ENCODE measurements at regions not wholly inside any gene's neighbourhood (a gene's known extent, or its start where the extent isn't known, plus 50 kb on each side); places are given as distances from the start of the nearest gene placed in this dataset.

DNA sequence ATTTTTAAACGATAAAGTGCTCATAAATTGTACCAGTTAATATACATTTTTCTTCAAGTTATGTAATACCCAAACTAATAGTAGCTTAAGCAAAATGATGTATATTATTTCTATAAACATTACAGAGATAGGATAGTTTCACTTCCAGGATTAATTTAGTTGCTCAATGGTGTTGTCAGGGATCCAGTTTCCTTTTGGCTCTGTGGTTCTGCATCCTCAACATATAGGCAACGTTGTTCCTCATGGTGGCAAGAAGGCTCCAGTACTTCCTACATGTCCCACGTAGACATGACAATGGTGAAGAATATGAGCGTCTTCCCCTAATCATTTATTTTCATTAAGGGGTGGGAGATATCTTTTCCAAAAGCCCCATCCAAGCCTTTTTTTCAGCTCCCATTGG, 60.7 kb upstream of the DCD start:
- DNase-seq (ENCODE audit: low spot score in 2 of 2, unreplicated experiment in 2 of 2) = no peak
- Mint-ChIP-seq H3K9me3 (peaks cover 4% of the 10 kb centered on the region), H3K36me3 (no peaks in the 10 kb centered on the region), H3K4me1 (no peaks in the 10 kb centered on the region), H3K27me3 (ENCODE audit: low read depth) (peaks cover 29% of the 10 kb centered on the region), H3K27ac (no peak overlapping the region), H3K4me3 (no peak overlapping the region)
- TF ChIP-seq, protein P1, sequence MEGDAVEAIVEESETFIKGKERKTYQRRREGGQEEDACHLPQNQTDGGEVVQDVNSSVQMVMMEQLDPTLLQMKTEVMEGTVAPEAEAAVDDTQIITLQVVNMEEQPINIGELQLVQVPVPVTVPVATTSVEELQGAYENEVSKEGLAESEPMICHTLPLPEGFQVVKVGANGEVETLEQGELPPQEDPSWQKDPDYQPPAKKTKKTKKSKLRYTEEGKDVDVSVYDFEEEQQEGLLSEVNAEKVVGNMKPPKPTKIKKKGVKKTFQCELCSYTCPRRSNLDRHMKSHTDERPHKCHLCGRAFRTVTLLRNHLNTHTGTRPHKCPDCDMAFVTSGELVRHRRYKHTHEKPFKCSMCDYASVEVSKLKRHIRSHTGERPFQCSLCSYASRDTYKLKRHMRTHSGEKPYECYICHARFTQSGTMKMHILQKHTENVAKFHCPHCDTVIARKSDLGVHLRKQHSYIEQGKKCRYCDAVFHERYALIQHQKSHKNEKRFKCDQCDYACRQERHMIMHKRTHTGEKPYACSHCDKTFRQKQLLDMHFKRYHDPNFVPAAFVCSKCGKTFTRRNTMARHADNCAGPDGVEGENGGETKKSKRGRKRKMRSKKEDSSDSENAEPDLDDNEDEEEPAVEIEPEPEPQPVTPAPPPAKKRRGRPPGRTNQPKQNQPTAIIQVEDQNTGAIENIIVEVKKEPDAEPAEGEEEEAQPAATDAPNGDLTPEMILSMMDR (IDR thresholded peaks at IDR 0.05; ENCODE audit: unreplicated experiment) = no peak

GRCh38 chr12:54704202-54704601, 56.0 kb upstream of the DCD start:
- H3K9me3 Mint-ChIP-seq = peaks cover 4% of the 10 kb centered on the region
- no peak overlapping the region for H3K27ac Mint-ChIP-seq
- TF ChIP-seq, protein P1 (IDR thresholded peaks at IDR 0.05; ENCODE audit: unreplicated experiment) = no peak
- H3K4me1 Mint-ChIP-seq = peaks cover 5% of the 10 kb centered on the region
- no peaks in the 10 kb centered on the region for H3K36me3 Mint-ChIP-seq
- DNase-seq (ENCODE audit: low spot score in 2 of 2, unreplicated experiment in 2 of 2) = no peak
- no peak overlapping the region for H3K4me3 Mint-ChIP-seq
- H3K27me3 Mint-ChIP-seq (ENCODE audit: low read depth) = peaks cover 8% of the 10 kb centered on the region

- H3K4me1 Mint-ChIP-seq = peaks cover 7% of the 10 kb centered on the region
- no peak overlapping the region for H3K4me3 Mint-ChIP-seq
- TF ChIP-seq, protein P1 (IDR thresholded peaks at IDR 0.05; ENCODE audit: unreplicated experiment) = peak; percentile 65
- peaks cover 4% of the 10 kb centered on the region for H3K9me3 Mint-ChIP-seq
- no peak for DNase-seq (ENCODE audit: low spot score in 2 of 2, unreplicated experiment in 2 of 2)
- peaks cover 9% of the 10 kb centered on the region for H3K27me3 Mint-ChIP-seq (ENCODE audit: low read depth)
- H3K36me3 Mint-ChIP-seq = no peaks in the 10 kb centered on the region
- no peak overlapping the region for H3K27ac Mint-ChIP-seq
These were observed 53.9 kb upstream of the DCD start for GRCh38 chr12:54701940-54702592.

- Mint-ChIP-seq H3K36me3 (no peaks in the 10 kb centered on the region), H3K4me3 (no peak overlapping the region), H3K27ac (no peak overlapping the region), H3K27me3 (ENCODE audit: low read depth) (peaks cover 15% of the 10 kb centered on the region), H3K9me3 (peaks cover 4% of the 10 kb centered on the region), H3K4me1 (peaks cover 7% of the 10 kb centered on the region)
- DNase-seq (ENCODE audit: low spot score in 2 of 2, unreplicated experiment in 2 of 2) = no peak
- TF ChIP-seq, protein P1 (IDR thresholded peaks at IDR 0.05; ENCODE audit: unreplicated experiment) = no peak
These were observed 52.7 kb upstream of the DCD start for GRCh38 chr12:54700849-54701248.

- DNase-seq (ENCODE audit: low spot score in 2 of 2, unreplicated experiment in 2 of 2) = no peak
- Mint-ChIP-seq H3K9me3 (peaks cover under 1% of the 10 kb centered on the region), H3K36me3 (no peaks in the 10 kb centered on the region), H3K27ac (no peak overlapping the region), H3K27me3 (ENCODE audit: low read depth) (peaks cover 17% of the 10 kb centered on the region), H3K4me1 (peaks cover 7% of the 10 kb centered on the region), H3K4me3 (no peak overlapping the region)
- TF ChIP-seq, protein P1 (IDR thresholded peaks at IDR 0.05; ENCODE audit: unreplicated experiment) = no peak
These were observed 52.1 kb upstream of the DCD start for GRCh38 chr12:54700301-54700700.
